Endothelial cell of umbilical vein (primary cell): ENCODE measurements at regions not wholly inside any gene's neighbourhood (a gene's known extent, or its start where the extent isn't known, plus 50 kb on each side); places are given as distances from the start of the nearest gene placed in this dataset.

Experiments used
- BruUV-seq: library from RNA; stranded (reverse); fragments of 400-500 nt; replicated peaks from 2 replicates; lab custom pipeline; 2021; lab: Mats Ljungman, UMichigan
- CTCF ChIA-PET: fragments of 300-600, 350-600 bp; sonication (Branson Sonifier 250); formaldehyde crosslinking; loops from one replicate; lab custom pipeline; 2021; ENCODE audit warnings: antibody characterized with exemption, inconsistent platforms; lab: Charles Lee
- POLR2A ChIA-PET: fragments of 300-600, 350-600 bp; sonication (Branson Sonifier 250); formaldehyde crosslinking; loops from one replicate; lab custom pipeline; 2021; ENCODE audit warnings: antibody characterized with exemption, inconsistent platforms; lab: Charles Lee
- DNase-seq: peaks from one replicate; pipeline ENCODE4 v3.0.0-alpha.2; 2011; ENCODE audit warnings: low read depth, low spot score
- FAIRE-seq: peaks from 2 replicates; lab custom pipeline; 2011; peaks lifted over from hg19 to GRCh38; lab: Jason Lieb, UNC
- H2AFZ ChIP-seq: 2 replicates; pipeline ENCODE4 v1.6.0; 2012; ENCODE audit warnings: low read depth, low read length, control low read depth, inconsistent platforms
- H3K27ac ChIP-seq: 2 replicates; pipeline ENCODE4 v1.5.1; 2011; ENCODE audit warnings: low read depth, mild to moderate bottlenecking, control low read depth, low read length, moderate library complexity; ENCODE audit not compliant: insufficient read depth
- H3K27me3 ChIP-seq, 2 experiments: 2 replicates each; pipeline versions ENCODE4 v1.6.0 to v1.6.1; 2011; ENCODE audit warnings: low read length in 2 of 2, mixed read lengths in 1 of 2; ENCODE audit not compliant: control insufficient read depth in 2 of 2, insufficient read depth in 2 of 2
- H3K36me3 ChIP-seq, 2 experiments: 2 replicates in 1 of 2; 3 replicates in 1 of 2; pipeline ENCODE4 v1.5.1; 2011; ENCODE audit warnings: low read length in 2 of 2, mild to moderate bottlenecking in 1 of 2, moderate library complexity in 1 of 2; ENCODE audit not compliant: control insufficient read depth in 2 of 2, insufficient read depth in 2 of 2; ENCODE audit errors: extremely low read depth in 1 of 2
- H3K4me1 ChIP-seq: 3 replicates; pipeline ENCODE4 v1.5.1; 2011; ENCODE audit warnings: mild to moderate bottlenecking, low read length; ENCODE audit not compliant: control insufficient read depth, insufficient read depth; ENCODE audit errors: extremely low read depth
- H3K4me2 ChIP-seq: 2 replicates; pipeline ENCODE4 v1.6.1; 2011; ENCODE audit warnings: low read length, control low read depth, mixed read lengths; ENCODE audit not compliant: insufficient read depth
- H3K4me3 ChIP-seq, 3 experiments: fragments of 200-600 bp in 1 of 3; sonication (generic), shearing (Covaris generic) in 1 of 3; replicated peaks in 1 of 3; 2 replicates each; pipeline ENCODE4 v1.5.1; 2011 to 2016; ENCODE audit warnings: control low read depth in 3 of 3, low read length in 3 of 3, mild to moderate bottlenecking in 2 of 3, inconsistent platforms in 1 of 3, low read depth in 1 of 3, moderate library complexity in 1 of 3; ENCODE audit not compliant: insufficient read depth in 1 of 3
- H3K79me2 ChIP-seq: 2 replicates; pipeline ENCODE4 v1.6.0; 2012; ENCODE audit warnings: low read length, inconsistent platforms; ENCODE audit not compliant: control insufficient read depth, insufficient read depth
- H3K9ac ChIP-seq: replicated peaks from 2 replicates; pipeline ENCODE3; 2011; ENCODE audit warnings: low read length, control low read depth; ENCODE audit not compliant: insufficient read depth; ENCODE audit errors: extremely low read depth
- H3K9me1 ChIP-seq: replicated peaks from 3 replicates; pipeline ENCODE4 v1.6.0; 2011; ENCODE audit warnings: mild to moderate bottlenecking, low read length; ENCODE audit not compliant: control insufficient read depth, insufficient read depth; ENCODE audit errors: extremely low read depth
- H3K9me3 ChIP-seq: replicated peaks from 2 replicates; pipeline ENCODE4 v1.5.1; 2012; ENCODE audit warnings: low read length, inconsistent platforms; ENCODE audit not compliant: control insufficient read depth, insufficient read depth
- H4K20me1 ChIP-seq: replicated peaks from 2 replicates; pipeline ENCODE3; 2011; ENCODE audit warnings: mild to moderate bottlenecking, low read length; ENCODE audit not compliant: control insufficient read depth, insufficient read depth; ENCODE audit errors: extremely low read depth
- CTCF ChIP-seq, 2 donors: IDR thresholded peaks; 1 replicate in 1 of 2; 2 replicates in 1 of 2; pipeline ENCODE4 v1.5.1; 2011; ENCODE audit warnings: low read length in 2 of 2, mild to moderate bottlenecking in 2 of 2, moderate library complexity in 2 of 2, control low read depth in 1 of 2, inconsistent platforms in 1 of 2, low read depth in 1 of 2; ENCODE audit not compliant: insufficient read depth in 1 of 2; ENCODE audit errors: extremely low read depth in 1 of 2
- EZH2 ChIP-seq: IDR thresholded peaks from 2 replicates; pipeline ENCODE4 v1.6.1; 2012; ENCODE audit warnings: borderline replicate concordance, low read depth, mild to moderate bottlenecking, moderate library complexity, low read length, inconsistent platforms; ENCODE audit not compliant: severe bottlenecking
- FOS ChIP-seq: IDR thresholded peaks from 2 replicates; pipeline ENCODE4 v1.6.1; 2011; ENCODE audit warnings: mild to moderate bottlenecking, low read length, moderate library complexity, borderline replicate concordance; ENCODE audit not compliant: insufficient read depth
- GATA2 ChIP-seq: IDR thresholded peaks from 2 replicates; pipeline ENCODE4 v1.7.0; 2011; ENCODE audit warnings: low read depth, mild to moderate bottlenecking, moderate library complexity, mixed read lengths, low read length; ENCODE audit not compliant: insufficient read length, insufficient read depth
- JUN ChIP-seq: IDR thresholded peaks from 2 replicates; pipeline ENCODE4 v1.6.1; 2011; ENCODE audit warnings: borderline replicate concordance, low read depth; ENCODE audit not compliant: insufficient read length, insufficient read depth
- MAX ChIP-seq: IDR thresholded peaks from 2 replicates; pipeline ENCODE4 v1.6.1; 2011; ENCODE audit not compliant: insufficient read depth, insufficient read length
- MYC ChIP-seq: IDR thresholded peaks from one replicate; pipeline ENCODE4 v1.6.1; 2011; ENCODE audit warnings: mild to moderate bottlenecking, low read depth, low read length
- POLR2A ChIP-seq: IDR thresholded peaks from 2 replicates; pipeline ENCODE4 v1.6.1; 2012; ENCODE audit warnings: low read depth, mild to moderate bottlenecking, control low read depth, low read length
- POLR2AphosphoS5 ChIP-seq: IDR thresholded peaks from 2 replicates; pipeline ENCODE4 v1.6.1; 2012; ENCODE audit warnings: low read depth, mild to moderate bottlenecking, control low read depth, low read length, moderate library complexity; ENCODE audit not compliant: insufficient read depth
- dilution Hi-C: fragments of 300-500 bp; cut with MboI; formaldehyde crosslinking; loops from one replicate; pipeline ENCODE4 v1.15.0; 2019; ENCODE audit warnings: low sequenced_read_pairs; ENCODE audit not compliant: extremely low pct_ligation_motif_present
- intact Hi-C: fragments of 100-400 bp; cut with micrococcal nuclease; formaldehyde crosslinking; loops from one replicate; pipeline ENCODE4 v1.10.0; 2022

- Histone ChIP-seq H3K9me1 (no peaks in the 10 kb centered on the region), H4K20me1 (no peaks in the 10 kb centered on the region), H3K4me3 (no peak overlapping the region), H3K27me3 (peaks cover 3 to 6% of the 10 kb centered on the region in 2 experiments), H3K4me2 (no peak overlapping the region), H3K36me3 (no peaks in the 10 kb centered on the region), H3K79me2 (no peaks in the 10 kb centered on the region), H3K9ac (no peak overlapping the region), H3K9me3 (no peaks in the 10 kb centered on the region), H3K4me1 (no peaks in the 10 kb centered on the region), H3K27ac (no peak overlapping the region), H2AFZ (no peak overlapping the region)
- POLR2A ChIA-PET: no interaction called here
- CTCF ChIA-PET: interaction anchor here (2.5 kb wide), 1 partner anchor 9 kb away, joined by 10 read pairs; no protein-coding TSS in a partner anchor
- no TSS peak for BruUV-seq
- intact Hi-C loops: no loop called here
- FAIRE-seq: no peak
- dilution Hi-C loops: no loop called here
- TF ChIP-seq POLR2A (no peak), MAX (no peak), POLR2AphosphoS5 (no peak), GATA2 (no peak), EZH2 (no peak), CTCF (IDR thresholded peaks at IDR 0.05; ENCODE audit: extremely low read depth in 1 of 2, insufficient read depth in 1 of 2, low read depth in 1 of 2, low read length in 2 of 2) (no peak), FOS (no peak), MYC (no peak), JUN (no peak)
- DNase-seq: no peak
These were observed 173.0 kb upstream of the NEBL start for GRCh38 chr10:21069929-21070700.
